OCI-LY3 (cell line): ENCODE measurements at regions not wholly inside any gene's neighbourhood (a gene's known extent, or its start where the extent isn't known, plus 50 kb on each side); places are given as distances from the start of the nearest gene placed in this dataset.
"Not testable (repeated sequence)": the region's sequence is repeated elsewhere in the genome, so short reads cannot be mapped to it uniquely, and the experiment has no call there.

Source experiments
- H2AFZ ChIP-seq: fragments of 200-600, 300-600 bp; shearing (Covaris generic); 2 replicates; pipeline ENCODE4 v1.6.0; 2014; ENCODE audit warnings: antibody characterized with exemption, low read depth, low read length
- H3K27ac ChIP-seq: fragments of 200-600, 300-600 bp; sonication (generic); 2 replicates; pipeline ENCODE4 v1.5.1; 2014; ENCODE audit warnings: mild to moderate bottlenecking, low read length, moderate library complexity, mixed read lengths
- H3K27me3 ChIP-seq: fragments of 200-600, 300-600 bp; sonication (generic); 2 replicates; pipeline ENCODE4 v1.6.1; 2014; ENCODE audit warnings: low read depth, low read length, mixed read lengths
- H3K36me3 ChIP-seq: fragments of 200-600, 300-600 bp; sonication (generic); replicated peaks from 2 replicates; pipeline ENCODE3; 2014; ENCODE audit warnings: low read depth, low read length, mixed read lengths
- H3K4me1 ChIP-seq: fragments of 300-600, 200-600 bp; sonication (generic); 2 replicates; pipeline ENCODE4 v1.6.1; 2014; ENCODE audit warnings: low read length, mixed read lengths
- H3K4me2 ChIP-seq: fragments of 200-600, 300-600 bp; sonication (generic); 2 replicates; pipeline ENCODE4 v1.6.1; 2014; ENCODE audit warnings: low read length, mixed read lengths
- H3K4me3 ChIP-seq: fragments of 300-600, 200-600 bp; sonication (generic); 2 replicates; pipeline ENCODE4 v1.5.1; 2014; ENCODE audit warnings: antibody characterized with exemption, mild to moderate bottlenecking, low read length, moderate library complexity
- H3K79me2 ChIP-seq: fragments of 300-600, 200-600 bp; shearing (Covaris generic); 2 replicates; pipeline ENCODE4 v1.6.1; 2014; ENCODE audit warnings: mild to moderate bottlenecking, low read length, mixed read lengths
- H3K9ac ChIP-seq: fragments of 300-600, 200-600 bp; shearing (Covaris generic); 2 replicates; pipeline ENCODE4 v1.6.0; 2014; ENCODE audit warnings: mild to moderate bottlenecking, low read length, moderate library complexity
- H3K9me3 ChIP-seq: fragments of 200-600, 300-600 bp; shearing (Covaris generic); 2 replicates; pipeline ENCODE4 v1.6.1; 2014; ENCODE audit warnings: low read length, mixed read lengths; ENCODE audit not compliant: insufficient read depth
- H4K20me1 ChIP-seq: fragments of 200-600, 300-600 bp; sonication (generic); 2 replicates; pipeline ENCODE4 v1.6.1; 2016; ENCODE audit warnings: low read length, mixed read lengths; ENCODE audit not compliant: insufficient read depth
- EZH2phosphoT487 ChIP-seq: fragments of 200-600 bp; shearing (Covaris generic); IDR thresholded peaks from 2 replicates; pipeline ENCODE4 v1.6.1; 2018; ENCODE audit warnings: antibody characterized with exemption, mixed run types, low read depth
- TF ChIP-seq, protein P1 (sequence below): fragments of 200-600, 300-600 bp; sonication (generic); IDR thresholded peaks from 2 replicates; pipeline ENCODE4 v1.5.1; 2014; ENCODE audit warnings: antibody characterized with exemption, low read length, low read depth

DNA sequence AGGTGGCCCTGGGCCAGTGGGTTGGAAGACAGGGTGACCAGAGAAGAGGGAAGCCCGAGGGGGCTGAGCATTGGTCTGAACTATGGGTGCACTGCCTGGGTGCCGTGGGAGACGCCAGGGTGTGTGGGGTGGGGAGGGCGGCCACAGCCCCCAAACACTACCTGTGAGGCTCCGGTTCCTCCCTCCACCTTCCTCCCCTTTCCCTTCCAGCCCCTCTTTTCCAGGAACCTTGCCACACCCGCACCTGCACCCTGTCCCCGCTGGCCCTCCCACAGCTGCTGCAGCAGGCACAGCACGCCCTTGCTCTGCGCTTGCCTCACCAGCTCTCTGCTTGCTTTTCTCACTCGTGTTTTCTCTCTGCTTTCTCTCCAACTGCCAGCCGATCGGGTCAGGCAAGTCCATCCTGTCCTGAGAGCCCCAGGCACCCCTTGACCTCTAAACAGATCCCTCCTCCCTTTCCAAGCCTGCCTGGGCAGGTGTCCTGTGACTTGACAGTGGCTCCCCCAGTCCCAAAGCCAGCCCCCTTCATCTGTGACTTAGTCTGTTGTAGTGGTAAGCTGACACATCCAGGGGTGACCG is 193.7 kb downstream of the MSX2 start:
- H3K9ac ChIP-seq: no peak overlapping the region
- no peaks in the 10 kb centered on the region for H4K20me1 ChIP-seq
- H3K4me2 ChIP-seq: no peak overlapping the region
- no peak overlapping the region for H2AFZ ChIP-seq
- no peaks in the 10 kb centered on the region for H3K79me2 ChIP-seq
- H3K4me3 ChIP-seq: no peak overlapping the region
- H3K27ac ChIP-seq: no peak overlapping the region
- H3K36me3 ChIP-seq: no peaks in the 10 kb centered on the region
- no peaks in the 10 kb centered on the region for H3K4me1 ChIP-seq
- TF ChIP-seq, protein P1, sequence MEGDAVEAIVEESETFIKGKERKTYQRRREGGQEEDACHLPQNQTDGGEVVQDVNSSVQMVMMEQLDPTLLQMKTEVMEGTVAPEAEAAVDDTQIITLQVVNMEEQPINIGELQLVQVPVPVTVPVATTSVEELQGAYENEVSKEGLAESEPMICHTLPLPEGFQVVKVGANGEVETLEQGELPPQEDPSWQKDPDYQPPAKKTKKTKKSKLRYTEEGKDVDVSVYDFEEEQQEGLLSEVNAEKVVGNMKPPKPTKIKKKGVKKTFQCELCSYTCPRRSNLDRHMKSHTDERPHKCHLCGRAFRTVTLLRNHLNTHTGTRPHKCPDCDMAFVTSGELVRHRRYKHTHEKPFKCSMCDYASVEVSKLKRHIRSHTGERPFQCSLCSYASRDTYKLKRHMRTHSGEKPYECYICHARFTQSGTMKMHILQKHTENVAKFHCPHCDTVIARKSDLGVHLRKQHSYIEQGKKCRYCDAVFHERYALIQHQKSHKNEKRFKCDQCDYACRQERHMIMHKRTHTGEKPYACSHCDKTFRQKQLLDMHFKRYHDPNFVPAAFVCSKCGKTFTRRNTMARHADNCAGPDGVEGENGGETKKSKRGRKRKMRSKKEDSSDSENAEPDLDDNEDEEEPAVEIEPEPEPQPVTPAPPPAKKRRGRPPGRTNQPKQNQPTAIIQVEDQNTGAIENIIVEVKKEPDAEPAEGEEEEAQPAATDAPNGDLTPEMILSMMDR: no peak
- TF ChIP-seq EZH2phosphoT487: no peak
- H3K27me3 ChIP-seq: no peaks in the 10 kb centered on the region
- no peaks in the 10 kb centered on the region for H3K9me3 ChIP-seq

DNA sequence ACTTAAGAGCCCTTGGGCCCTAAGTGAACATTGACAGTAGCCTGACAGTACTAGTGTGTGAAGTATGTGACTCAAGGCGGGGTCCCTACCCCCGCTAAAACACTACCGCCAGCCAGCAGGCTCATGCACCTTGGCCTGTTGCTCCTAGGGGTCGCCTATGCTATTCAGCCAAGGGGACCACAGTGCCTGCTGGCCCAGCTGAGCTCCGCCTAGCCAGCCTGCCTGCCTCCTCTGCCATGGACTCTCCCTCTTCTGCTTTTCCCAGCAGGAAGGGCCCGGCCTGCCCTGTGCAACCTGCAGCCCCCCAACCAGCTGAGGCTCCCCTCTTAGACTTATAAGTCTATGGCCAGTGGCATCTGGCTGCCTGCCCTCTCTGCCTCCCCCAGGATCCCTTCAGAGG is 193.1 kb downstream of the MSX2 start:
- H3K4me2 ChIP-seq, H3K27ac ChIP-seq, H3K9me3 ChIP-seq, H4K20me1 ChIP-seq, H3K79me2 ChIP-seq, H3K36me3 ChIP-seq, H3K4me1 ChIP-seq, H3K27me3 ChIP-seq, H2AFZ ChIP-seq, H3K4me3 ChIP-seq, H3K9ac ChIP-seq: not testable (repeated sequence)

DNA sequence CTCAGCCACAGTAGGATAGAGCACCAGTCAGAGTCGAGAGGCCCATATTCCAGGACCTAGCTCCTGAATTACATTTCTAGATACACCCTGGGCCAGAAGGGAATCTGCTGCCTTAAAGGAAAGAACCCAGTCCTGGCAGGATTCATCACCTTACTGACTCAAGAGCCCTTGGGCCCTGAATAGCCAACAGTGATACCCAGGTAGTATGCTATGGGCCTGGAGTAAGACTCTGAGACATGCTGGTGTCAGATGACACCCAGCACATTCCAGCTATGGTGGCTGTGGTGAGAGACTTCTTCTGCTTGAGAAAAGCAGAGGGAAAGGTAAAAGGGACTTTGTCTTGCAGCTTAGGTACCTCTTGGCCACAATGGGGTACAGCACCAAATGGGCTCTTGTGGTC is 192.5 kb downstream of the MSX2 start:
- H3K27ac ChIP-seq, H4K20me1 ChIP-seq, H3K4me1 ChIP-seq, H3K79me2 ChIP-seq, H3K4me3 ChIP-seq, H3K9ac ChIP-seq, H3K36me3 ChIP-seq, H3K27me3 ChIP-seq, H3K9me3 ChIP-seq, H3K4me2 ChIP-seq, H2AFZ ChIP-seq: not testable (repeated sequence)

DNA sequence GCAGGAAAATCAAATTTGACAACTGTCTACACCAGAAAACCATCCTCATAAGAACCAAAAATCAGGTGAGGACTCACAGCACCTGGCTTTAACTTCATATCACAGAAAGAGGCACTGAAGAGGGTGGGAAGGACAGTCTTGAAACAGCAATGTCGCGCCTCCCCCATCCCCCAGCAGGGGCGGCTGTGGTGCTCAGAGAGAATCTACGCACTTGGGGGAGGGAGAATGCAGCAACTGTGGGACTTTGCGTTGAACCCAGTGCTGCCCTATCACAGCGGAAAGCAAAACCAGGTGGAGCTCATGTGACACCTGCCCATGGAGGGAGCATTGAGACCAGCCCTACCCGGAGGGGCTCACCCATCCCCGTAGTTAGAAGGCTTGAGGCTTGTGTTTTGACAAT is 191.8 kb downstream of the MSX2 start:
- no peak overlapping the region for H3K9ac ChIP-seq
- H3K79me2 ChIP-seq: no peaks in the 10 kb centered on the region
- no peaks in the 10 kb centered on the region for H3K27me3 ChIP-seq
- no peak overlapping the region for H3K4me2 ChIP-seq
- H3K36me3 ChIP-seq: no peaks in the 10 kb centered on the region
- H2AFZ ChIP-seq: no peak overlapping the region
- no peaks in the 10 kb centered on the region for H3K9me3 ChIP-seq
- no peak overlapping the region for H3K4me3 ChIP-seq
- H4K20me1 ChIP-seq: no peaks in the 10 kb centered on the region
- TF ChIP-seq EZH2phosphoT487: no peak
- TF ChIP-seq, protein P1: no peak
- no peak overlapping the region for H3K27ac ChIP-seq
- H3K4me1 ChIP-seq: no peaks in the 10 kb centered on the region

DNA sequence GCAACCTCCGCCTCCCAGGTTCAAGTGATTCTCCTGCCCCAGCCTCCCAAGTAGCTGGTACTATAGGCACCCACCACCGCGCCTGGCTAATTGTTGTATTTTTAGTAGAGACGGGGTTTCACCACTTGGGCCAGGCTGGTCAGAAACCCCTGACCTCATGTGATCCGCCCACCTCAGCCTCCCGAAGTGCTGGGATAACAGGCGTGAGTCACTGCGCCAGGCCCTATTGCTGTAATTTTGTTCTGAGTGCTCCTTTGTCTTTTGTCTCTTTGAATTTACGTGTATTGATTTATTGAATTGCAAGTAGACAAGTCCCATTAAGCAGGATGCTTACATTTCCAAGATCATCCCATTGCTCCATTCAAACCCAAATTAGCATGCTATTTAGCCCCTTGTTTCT is 186.7 kb downstream of the MSX2 start:
- no peak overlapping the region for H3K4me2 ChIP-seq
- no peak overlapping the region for H3K9ac ChIP-seq
- H3K9me3 ChIP-seq: no peaks in the 10 kb centered on the region
- no peaks in the 10 kb centered on the region for H4K20me1 ChIP-seq
- H3K27ac ChIP-seq: no peak overlapping the region
- no peak for TF ChIP-seq EZH2phosphoT487
- TF ChIP-seq, protein P1: no peak
- no peaks in the 10 kb centered on the region for H3K79me2 ChIP-seq
- H3K4me3 ChIP-seq: no peak overlapping the region
- H3K27me3 ChIP-seq: no peaks in the 10 kb centered on the region
- no peaks in the 10 kb centered on the region for H3K36me3 ChIP-seq
- no peaks in the 10 kb centered on the region for H3K4me1 ChIP-seq
- no peak overlapping the region for H2AFZ ChIP-seq
